NCI-H748 treated with DMSO at 0.1 percent for 48 hours (cell line): ENCODE measurements at regions not wholly inside any gene's neighbourhood (a gene's known extent, or its start where the extent isn't known, plus 50 kb on each side); places are given as distances from the start of the nearest gene placed in this dataset.

Experiments used
- DNase-seq: peaks from one replicate; lab custom pipeline; 2025; lab: John Stamatoyannopoulos, UW

DNA sequence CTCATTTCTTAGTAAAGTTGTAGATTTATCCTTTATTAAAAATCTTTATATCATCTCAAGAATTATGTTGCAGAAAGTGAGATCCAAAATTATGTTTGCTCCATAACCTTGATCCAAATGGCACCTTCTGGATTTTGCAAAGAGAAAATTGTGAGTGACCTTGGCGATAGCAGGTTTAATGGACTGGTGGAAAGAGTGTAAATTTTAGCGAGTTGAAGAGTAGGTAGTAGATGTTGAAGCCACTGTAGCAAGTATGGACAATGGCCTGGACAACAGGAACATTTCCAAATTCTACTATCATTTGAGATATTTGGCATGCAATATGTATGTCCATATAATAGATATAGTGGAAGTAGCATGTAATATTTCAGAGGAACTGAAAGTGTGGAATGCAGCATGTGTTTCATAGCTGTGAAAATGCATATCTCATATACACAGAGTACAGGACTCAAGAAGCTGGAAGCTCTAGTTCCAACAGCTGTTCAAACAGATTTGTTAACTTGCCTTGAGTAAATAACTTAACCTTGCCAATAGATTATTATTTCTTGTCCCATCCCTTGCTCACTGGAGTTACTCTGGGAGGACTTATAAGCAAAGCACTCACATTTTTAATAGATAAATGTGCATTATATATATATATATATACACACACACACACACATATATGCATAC, 152.5 kb upstream of the TLL1 start:
- no peak for DNase-seq

DNA sequence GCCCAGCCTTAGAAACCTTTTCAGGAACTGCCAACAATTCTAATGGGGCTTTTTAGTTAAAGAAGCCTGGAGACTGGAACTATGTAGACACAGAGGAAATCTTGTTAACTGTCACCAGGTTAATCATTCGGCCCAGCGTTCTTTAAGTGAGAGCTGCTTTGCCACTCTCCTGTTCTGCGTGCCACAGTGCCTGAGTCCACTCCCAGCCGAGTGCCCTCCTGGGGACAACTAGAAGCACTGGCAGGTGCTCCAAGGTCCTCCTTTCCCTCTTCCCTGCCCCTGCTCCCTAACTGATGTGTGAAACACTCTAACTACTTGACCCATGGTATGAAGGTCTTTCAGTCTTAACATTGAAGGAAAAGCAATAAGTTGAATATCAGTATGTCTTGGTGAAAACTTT, 151.2 kb upstream of the TLL1 start:
- DNase-seq: no peak

DNA sequence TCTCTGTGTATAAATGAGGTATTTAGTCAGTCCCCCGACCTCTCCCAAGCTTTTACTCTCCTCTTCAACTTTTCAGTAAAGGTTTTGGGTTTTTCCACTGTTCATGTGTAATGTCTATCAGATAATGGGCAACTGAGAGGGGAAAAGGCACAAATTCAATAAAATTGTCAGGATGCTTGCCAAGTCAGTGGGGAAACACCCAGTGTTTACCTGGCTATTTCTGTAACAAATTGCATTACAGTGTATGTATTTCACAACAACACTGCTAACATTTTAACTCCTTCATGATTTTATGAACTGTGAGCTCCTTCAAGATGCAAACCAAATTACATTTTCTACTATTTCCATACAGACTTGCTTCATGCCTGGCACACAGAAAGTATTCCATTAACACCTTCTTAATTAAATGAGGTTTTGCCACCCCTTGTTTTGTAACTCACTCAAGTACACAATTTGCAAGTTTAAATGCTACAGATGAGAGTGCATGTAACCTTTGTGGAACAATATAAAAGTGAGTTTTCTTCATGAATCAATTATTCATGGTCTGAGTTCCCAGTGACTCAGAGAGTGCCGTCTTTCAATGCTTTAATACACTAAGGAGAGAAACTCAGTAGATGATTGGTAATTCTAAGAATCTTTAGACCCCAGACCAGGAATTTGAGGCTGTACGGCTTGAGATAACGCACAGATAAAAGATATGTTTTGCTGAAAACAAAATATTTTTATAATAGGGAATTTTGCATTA, 149.8 kb upstream of the TLL1 start:
- no peak for DNase-seq

DNA sequence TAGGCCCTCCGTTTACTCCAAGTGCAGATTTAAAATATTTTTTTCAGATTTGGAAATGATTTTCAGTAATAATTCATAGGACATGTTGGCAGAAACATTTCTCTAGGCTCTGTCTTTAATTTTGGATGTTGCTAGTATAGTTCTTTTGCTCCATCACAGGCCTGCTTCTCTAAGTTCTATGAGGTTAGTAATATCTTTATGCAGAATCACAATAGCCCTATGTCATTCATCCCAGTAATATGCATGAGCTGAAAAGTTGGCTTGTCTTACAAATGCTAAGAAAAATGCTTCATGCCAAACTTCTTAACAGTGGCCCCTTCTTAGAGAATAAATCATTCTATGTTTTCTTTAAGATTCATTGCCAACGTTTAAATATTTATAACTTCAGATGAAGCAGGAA, 148.3 kb upstream of the TLL1 start:
- no peak for DNase-seq

DNA sequence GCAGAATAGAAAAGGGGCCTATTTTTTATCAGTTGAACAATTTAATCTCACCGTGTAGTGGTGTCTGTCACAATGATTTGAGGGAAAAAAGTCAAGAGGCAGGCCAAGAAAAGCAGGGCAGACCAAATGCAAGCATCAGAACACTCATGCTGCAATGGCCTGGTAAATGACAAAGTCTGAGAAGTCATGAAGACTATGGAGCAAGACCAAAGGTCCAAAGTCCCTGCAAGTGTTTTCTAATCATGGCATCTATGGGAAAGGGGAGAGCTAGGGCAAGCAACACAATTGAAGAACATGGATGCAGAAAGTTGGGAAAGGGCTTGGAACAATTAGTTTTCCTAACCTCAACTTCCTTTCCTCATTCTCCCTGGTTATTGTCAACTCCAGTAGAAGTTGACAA, 147.7 kb upstream of the TLL1 start:
- DNase-seq: no peak

DNA sequence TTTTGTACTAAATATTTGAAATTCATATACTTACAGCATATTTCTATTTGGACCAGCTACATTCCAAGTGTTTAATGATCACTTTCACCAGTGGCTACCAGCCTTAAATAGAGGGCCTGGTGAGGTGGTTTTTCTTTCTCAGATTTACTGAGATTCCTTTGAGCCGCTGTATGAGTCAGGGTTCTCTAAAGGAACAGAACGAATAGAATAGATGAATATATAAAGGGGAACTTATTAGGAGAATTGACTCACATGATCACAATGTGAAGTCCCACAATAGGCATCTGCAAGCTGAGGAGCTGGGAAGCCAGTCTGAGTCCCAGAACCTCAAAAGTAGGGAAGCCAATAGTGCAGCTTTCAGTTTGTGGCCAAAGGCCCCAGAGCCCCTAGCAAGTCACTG, 146.2 kb upstream of the TLL1 start:
- no peak for DNase-seq

DNA sequence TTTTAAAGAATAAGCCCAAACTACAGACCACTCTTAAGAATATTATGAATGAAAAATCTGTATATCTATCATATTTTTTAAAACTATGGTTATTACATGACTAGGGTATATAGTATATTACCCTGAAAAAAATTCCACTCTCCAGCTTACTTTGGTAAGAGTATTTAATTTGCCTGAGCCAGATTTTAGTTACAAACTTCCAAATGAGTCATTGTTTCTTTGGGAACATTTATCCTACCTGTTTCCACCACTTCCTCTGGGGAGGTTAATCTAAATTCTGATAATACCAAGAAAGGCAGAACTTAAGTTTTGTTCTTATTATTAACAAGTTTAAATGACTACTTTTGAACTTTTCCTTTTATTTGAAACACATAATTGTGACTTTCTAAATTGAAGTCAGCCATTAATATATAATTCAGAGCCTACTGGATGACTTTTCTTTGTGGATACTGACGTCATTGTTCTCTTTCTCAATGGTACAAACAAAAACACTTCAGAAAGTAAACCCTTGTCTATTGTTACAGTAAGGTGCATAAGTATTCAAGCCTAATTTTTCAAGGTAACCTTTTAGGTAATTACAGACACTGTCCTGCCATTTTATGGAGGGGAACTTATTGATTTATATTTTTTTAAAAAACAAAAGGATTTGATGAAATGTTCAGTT, 135.6 kb upstream of the TLL1 start:
- DNase-seq: no peak

DNA sequence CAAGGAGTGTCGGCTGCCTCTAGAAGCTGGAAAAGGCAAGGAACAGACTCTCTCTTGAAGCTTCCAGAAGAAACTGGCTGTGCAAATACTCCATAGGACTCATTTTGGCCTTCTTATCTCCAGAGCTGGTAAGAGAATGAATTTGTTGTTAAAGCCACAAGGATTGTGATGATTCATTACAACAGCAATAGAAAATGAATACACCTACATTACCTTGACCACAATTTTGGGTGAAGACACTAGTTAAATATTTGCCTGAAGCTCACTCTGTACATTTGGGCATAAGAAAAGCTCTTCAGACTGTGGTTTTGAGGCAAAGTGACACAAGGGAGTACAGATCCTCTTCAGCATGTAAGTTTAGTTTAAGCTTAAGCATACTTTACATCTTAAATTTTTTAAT, 134.5 kb upstream of the TLL1 start:
- DNase-seq: no peak

DNA sequence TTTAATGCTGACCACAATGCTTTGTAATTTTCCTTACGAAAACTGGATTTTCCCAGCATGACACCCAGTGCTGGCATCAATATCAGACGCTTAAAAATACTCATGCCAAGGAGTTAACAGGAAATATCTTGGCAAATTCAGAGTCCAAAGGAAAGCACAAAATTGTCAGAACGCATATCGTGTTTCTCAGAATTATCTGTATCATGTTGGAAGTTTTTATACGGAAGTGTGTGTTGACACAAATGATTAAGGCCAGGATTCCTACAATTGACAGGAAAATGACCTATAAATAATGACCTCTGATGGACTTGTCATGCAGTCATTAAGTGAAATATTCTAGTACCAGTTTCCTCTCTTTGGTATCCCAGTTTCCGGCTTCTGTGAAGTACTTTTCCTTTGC, 132.1 kb upstream of the TLL1 start:
- DNase-seq: no peak

DNA sequence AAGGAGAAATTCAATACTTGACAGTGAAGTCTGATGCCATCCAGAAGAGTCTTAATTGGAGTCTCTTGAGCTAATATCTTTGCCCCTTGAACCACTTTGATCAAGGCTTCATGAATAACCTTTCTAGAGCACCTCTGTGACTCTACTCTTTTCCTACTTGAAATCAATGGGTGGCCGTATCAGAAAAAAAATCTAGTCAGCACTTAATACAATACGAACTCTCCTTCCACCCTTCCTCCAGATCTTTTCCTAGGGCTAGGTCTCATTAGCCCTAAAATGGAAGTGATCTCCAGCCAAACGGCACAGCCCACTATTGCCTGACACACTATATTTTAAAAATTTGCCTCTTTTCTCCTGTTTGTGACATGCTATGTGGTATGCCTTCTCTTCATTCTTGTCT, 129.6 kb upstream of the TLL1 start:
- DNase-seq: no peak

DNA sequence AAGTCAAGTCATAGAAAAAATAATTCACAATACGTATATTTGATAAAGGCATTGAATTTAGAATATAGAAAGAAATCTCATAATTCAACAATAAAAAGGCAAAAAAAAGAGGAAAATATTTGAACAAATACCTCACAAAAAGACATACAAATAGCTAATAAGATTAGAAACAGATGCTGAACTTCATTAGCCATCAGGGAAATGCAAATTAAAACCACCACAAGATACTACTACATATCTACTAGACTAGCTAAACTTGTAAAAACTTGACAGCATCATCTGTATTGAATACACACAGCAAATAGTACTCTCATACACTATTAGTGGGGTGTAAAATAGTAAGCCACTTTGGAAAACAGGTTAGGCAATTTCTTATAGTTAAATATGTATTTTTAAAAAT, 128.7 kb upstream of the TLL1 start:
- no peak for DNase-seq

DNA sequence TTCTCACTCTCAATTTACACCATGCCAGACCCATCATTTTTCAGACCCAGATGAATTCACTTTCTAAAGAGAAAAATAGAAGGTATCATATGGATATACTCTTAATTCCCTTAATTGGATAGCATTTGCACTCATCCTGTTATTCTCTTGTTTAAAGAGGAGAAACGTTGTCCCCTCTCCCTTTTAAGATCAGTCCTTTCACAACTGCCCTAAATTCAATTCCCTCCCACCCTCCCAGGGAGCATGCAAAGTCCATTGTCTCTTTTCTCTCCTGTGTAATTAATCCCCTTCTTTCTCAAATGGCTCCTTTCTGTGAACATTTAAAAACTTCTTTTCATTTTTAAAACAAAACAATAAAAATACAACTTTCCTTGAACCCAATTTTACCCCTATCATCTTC, 124.7 kb upstream of the TLL1 start:
- DNase-seq: no peak

DNA sequence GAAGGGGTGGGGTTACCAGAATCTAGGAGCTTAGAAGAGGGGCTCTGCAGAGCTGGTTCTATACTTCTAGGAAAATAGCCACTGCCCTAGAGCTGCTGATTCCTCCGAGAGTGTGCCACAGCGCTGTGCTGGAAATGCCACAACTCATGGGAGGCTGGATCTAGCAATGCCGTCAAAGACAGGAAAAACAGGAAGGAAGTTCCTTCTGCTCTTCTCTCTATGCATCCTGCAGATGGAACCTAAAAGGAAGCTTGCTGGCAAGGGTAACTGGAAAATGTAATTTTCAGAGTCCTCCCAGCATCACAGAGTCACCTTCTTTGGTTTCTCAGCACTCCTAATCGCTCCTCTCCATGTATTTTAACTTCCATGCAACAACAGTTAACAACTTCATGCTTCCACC, 121.2 kb upstream of the TLL1 start:
- DNase-seq: no peak

DNA sequence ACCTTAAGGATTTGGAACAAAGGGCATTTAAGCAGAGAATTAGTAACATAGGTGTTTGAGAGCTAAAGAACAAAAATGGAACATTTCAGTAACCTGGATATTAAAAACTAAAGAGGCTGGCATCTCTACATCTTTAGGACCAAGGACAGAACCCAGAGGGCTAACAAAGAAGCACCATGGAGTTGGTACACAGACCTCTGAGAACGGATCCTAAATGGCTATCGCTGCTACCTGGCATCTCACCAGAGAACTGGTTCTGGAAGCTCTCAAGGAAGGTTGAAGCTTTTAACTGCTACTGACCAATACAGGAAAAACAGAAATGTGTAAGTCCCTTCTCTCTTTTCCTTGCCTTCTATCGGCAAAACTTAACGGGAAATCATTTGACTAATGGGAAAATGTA, 118.4 kb upstream of the TLL1 start:
- no peak for DNase-seq

DNA sequence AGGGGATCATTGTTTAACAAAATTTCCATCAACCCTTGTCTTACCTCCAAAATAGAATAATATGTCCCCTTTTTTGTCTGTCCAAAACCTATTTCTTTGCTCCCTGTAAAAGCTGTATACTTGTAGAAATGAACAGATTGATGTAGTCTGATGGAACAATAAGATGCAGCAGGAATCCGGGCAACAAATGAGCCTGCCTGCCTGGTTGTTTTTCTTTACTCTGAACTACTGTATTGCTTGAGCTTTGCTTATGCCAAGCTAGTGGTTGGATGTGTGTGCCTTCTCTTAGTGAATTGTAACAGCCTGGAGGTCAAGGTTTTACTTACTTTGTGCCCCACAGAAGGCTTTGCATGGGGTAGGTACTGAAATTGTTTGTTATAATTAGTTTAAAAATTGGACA, 116.2 kb upstream of the TLL1 start:
- no peak for DNase-seq

DNA sequence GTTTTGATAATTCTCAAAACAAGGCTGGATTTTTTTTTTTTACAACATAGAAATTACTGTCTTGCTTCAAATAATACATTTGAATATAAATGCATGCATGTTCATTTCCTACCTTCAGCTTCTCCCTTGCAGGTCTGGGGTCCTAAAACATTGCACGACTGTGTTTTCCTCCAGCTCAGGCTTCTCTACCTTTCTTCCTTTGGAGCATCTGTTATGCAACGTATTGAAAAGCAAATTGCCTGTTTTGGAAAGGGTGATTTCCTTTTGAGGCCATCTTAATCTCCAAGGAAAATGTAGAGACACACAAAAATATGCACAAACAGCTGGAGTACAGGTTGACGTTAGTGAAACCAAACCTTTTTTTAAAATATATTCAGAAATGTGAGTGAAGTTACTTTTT, 115.6 kb upstream of the TLL1 start:
- no peak for DNase-seq

DNA sequence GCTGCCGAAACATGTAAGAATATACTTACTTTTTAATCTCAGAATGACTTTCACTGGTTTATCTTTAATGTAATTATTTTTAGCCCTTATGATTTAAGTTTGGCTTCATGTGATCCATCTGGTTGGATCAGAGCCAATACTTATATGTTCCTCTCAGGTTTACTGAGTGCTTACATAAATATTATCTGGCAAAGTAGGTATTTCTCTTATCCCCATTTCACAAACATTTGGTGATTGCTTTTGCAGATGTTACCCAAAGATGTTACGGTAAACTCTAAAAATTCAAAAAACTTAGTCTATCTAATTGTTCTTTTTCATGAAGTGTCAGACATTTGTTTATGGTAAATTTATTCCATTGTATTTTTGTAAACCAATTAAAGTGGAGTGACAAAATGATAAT, 115.0 kb upstream of the TLL1 start:
- DNase-seq: no peak

DNA sequence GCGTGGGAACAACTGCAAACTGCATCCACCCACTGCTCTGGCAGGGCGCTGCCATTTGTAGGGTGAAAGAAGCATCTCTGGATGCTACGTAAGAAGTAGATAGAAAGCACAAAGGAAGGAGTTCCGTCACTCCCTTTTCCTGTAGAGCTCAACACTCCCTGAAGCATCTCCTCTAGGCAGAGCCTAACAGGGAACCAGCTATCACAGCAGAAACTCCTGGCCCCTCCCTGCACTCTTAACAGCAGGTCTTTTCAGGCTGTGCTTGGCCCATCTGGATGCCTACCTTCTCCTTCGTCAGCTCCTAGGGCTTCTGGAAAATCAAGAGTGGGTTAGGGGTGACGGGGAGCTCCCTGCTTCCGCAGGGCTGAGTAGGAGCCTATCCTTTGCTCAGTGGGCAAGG, 112.9 kb upstream of the TLL1 start:
- no peak for DNase-seq

DNA sequence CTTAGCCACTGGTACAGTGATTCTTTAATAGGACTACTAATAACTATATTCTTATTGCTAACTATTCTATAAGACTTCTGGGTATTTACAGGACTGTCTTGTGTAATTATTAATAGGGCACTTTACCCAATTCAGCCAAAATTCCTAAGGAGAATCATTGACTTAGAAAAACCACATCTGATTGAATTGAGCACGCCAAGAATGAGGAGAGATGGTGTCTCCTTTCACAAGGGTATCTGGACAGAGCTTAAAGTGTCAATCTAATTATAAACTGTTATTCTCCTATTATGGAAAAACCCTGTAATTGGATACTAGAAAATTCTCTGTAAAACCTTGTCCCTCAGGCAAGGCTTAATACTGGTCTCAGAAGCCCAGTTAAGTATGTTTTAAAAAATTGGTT, 111.1 kb upstream of the TLL1 start:
- no peak for DNase-seq

DNA sequence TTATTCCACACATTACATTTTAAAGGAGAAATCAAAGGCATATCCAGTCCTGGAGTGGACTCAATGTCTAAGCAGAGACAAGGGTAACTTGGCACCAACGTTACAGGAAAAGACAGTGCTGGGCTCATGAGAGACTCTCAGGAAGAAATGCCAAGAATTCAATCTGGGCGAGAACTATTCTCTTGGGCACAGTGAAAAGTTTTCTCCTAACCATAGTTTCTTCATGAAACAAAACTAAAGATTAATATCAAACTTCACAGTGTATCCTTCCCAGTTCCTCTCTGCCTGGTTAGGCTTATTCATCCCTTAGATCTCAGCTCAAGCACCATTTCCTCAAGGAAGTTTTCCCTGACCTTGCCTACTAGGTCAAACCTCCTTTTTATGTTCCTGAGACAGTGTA, 109.4 kb upstream of the TLL1 start:
- no peak for DNase-seq

DNA sequence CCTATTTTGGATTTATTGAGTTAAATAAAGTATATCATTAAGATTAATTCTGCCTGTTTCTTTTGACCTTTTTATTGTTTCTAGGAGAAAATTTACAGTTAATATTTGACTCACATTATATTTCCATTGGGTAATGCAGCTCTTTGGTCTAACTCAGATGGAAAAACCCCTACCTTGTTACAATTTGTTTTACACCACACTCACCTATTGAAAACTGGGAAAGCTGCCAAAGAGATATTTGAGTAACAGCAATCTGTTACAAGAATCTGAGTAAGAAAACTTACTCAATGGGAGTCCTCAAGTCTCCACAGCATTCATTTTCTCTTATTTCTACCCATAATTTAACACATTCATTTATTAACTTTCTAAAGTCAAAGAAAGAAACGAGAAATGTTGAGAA, 108.0 kb upstream of the TLL1 start:
- no peak for DNase-seq

DNA sequence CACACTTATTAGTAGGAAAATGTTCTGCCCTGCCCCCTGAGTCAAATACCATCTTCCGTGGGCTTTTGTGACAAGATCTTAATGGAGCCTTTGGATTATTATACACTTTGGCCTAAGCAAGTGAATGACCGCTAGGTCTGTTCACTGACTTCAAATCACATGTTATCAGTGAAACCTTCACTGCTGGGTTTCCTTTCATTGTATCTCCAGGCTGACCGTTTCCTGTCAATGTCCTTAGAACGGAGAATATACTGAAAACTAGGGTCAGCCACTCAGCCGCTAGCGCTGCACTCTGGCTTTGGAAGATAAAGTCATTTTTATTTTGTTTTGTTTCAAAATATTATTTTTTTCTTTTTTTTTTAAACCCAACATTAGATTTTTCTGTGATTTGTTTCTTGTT, 107.0 kb upstream of the TLL1 start:
- DNase-seq: no peak

DNA sequence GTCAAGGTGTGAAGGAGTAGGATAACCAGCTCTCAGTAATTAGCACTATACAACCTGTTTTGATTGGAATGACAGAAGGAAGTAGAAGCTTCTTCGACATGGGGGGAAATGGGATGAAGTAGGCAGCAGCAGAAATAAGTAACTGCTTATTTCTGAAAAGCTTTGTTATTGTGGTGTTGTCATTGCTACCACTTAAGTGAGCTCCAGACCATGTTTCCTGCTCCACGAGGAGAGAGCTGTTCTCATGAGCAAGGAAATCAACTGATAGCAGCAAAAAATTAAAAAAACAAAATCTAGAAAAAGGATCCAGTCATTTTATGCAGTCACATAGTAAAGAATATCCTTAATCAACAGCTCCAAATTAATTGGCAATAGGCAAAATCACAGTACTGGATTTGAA, 106.1 kb upstream of the TLL1 start:
- DNase-seq: no peak

DNA sequence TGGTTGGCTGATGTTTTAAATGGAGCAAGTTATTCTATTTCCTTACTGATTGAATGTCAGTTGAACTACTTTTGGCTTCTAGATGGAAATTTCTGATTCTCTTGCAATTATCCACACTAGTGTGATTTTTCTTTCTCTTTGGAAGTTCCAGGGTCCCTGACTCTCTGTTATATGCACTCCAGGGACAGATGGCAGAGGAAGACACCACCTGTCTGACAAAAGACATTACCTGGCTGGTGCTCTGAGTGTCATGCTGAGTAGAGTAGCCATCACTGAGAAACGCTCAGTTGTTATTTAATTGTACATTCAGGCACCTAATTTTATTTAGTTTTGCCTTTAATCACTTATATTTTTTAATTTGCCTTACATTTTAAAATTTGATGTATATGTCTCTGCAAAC, 105.4 kb upstream of the TLL1 start:
- DNase-seq: no peak
